ENCODE measurements at regions not wholly inside any gene's neighbourhood (a gene's known extent, or its start where the extent isn't known, plus 50 kb on each side); places are given as distances from the start of the nearest gene placed in this dataset.
"Not testable (repeated sequence)": the region's sequence is repeated elsewhere in the genome, so short reads cannot be mapped to it uniquely, and the experiment has no call there.

DNA sequence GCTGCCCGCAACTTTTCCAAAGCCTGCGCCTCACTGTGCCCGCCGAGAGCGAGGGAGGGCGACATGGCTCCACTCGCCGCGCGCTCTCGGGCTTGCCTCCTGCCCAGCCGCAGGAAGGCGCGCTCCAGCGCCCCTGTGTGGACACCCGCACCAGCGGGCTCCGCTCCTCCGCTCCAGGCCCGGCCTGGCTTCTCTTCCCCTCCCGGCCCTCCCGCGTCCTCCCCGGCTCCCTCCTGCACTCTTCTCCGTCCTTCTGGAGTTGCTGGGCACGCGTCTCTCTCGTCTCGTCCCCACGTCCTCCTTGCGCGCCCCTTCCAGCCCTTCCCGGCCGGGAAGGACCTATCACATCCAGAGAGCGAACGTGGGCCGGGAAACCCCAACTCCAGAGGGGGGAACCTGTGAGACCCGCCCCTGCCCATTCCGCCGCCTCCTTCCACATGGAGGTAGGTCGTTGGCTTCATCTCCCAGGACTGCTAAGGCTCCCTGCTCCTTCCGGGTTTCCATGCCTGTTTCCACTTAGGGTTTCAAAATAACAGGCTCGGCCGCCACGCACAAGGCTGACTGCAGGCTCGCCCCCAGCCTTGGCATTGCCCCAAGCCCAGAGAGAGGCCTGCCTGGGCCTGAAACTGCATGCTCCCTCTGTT is 175.4 kb downstream of the ATP6V0E2 start:
- TF ChIP-seq POLR2A (IDR thresholded peaks at IDR 0.05; ENCODE audit: low read depth); POLR2AphosphoS5 (IDR thresholded peaks at IDR 0.05); EP300 (IDR thresholded peaks at IDR 0.05): not testable (repeated sequence)
- TF ChIP-seq CTCF (IDR thresholded peaks at IDR 0.05) = peak in 1 of 3 experiments; percentile 16

Measured in esophagus muscularis mucosa (tissue), 4 donors.